SK-N-SH (cell line): ENCODE measurements at regions not wholly inside any gene's neighbourhood (a gene's known extent, or its start where the extent isn't known, plus 50 kb on each side); places are given as distances from the start of the nearest gene placed in this dataset.

Experiments
- CTCF ChIA-PET: fragments of 300-600, 350-600 bp; formaldehyde crosslinking; extraction: SDS; loops from one replicate; lab custom pipeline; 2021; lab: Yijun Ruan, JAX
- POLR2A ChIA-PET: fragments of 350-600 bp; sonication (Branson Sonifier 250); formaldehyde crosslinking; extraction: SDS; loops from one replicate; lab custom pipeline; 2020; ENCODE audit warnings: antibody characterized with exemption, inconsistent platforms; lab: Yijun Ruan, JAX
- DNase-seq: peaks from one replicate; pipeline ENCODE4 v3.0.0; 2012
- H2AFZ ChIP-seq: fragments of 200-600 bp; sonication (generic); 2 replicates; pipeline ENCODE4 v1.8.1; 2016; ENCODE audit warnings: antibody characterized with exemption, mild to moderate bottlenecking, low read depth
- H3F3A ChIP-seq: fragments of 200-600 bp; sonication (generic); replicated peaks from 2 replicates; pipeline ENCODE3; 2016; ENCODE audit warnings: antibody characterized with exemption, mild to moderate bottlenecking; ENCODE audit not compliant: insufficient read depth
- H3K27ac ChIP-seq, 2 experiments: fragments of 200-500 bp in 1 of 2; fragments of 200-600 bp in 1 of 2; sonication (Bioruptor generic) in 1 of 2; sonication (generic), shearing (Covaris generic) in 1 of 2; 2 replicates each; pipeline versions ENCODE4 v1.5.1 to v1.6.1; 2014 to 2016; ENCODE audit warnings: low read depth in 2 of 2, inconsistent platforms in 1 of 2, low read length in 1 of 2, mild to moderate bottlenecking in 1 of 2, mixed read lengths in 1 of 2
- H3K27me3 ChIP-seq: fragments of 200-600 bp; sonication (generic), shearing (Covaris generic); 2 replicates; pipeline ENCODE4 v1.6.1; 2016; ENCODE audit warnings: mixed run types; ENCODE audit not compliant: insufficient read depth
- H3K36me3 ChIP-seq, 2 experiments: fragments of 200-500 bp in 1 of 2; fragments of 200-600 bp in 1 of 2; sonication (Bioruptor generic) in 1 of 2; sonication (generic) in 1 of 2; replicated peaks in 1 of 2; 2 replicates each; pipeline versions ENCODE3 to v1.5.1; 2014 to 2016; ENCODE audit warnings: low read length in 1 of 2, mild to moderate bottlenecking in 1 of 2; ENCODE audit not compliant: insufficient read depth in 2 of 2, control insufficient read depth in 1 of 2
- H3K4me1 ChIP-seq, 2 experiments: fragments of 200-500 bp in 1 of 2; fragments of 200-600 bp in 1 of 2; sonication (Bioruptor generic) in 1 of 2; sonication (generic), shearing (Covaris generic) in 1 of 2; 2 replicates each; pipeline versions ENCODE4 v1.5.1 to v1.6.1; 2014 to 2016; ENCODE audit warnings: low read depth in 1 of 2, low read length in 1 of 2, mixed run types in 1 of 2; ENCODE audit not compliant: insufficient read depth in 2 of 2, control insufficient read depth in 1 of 2
- H3K4me2 ChIP-seq: fragments of 200-600 bp; sonication (generic), shearing (Covaris generic); 2 replicates; pipeline ENCODE4 v1.6.1; 2017; ENCODE audit warnings: mixed run types
- H3K4me3 ChIP-seq, 2 experiments: fragments of 200-500 bp in 1 of 2; fragments of 200-600 bp in 1 of 2; sonication (Bioruptor generic) in 1 of 2; sonication (generic), shearing (Covaris generic) in 1 of 2; 2 replicates each; pipeline versions ENCODE4 v1.5.1 to v1.8.1; 2014 to 2016; ENCODE audit warnings: low read depth in 2 of 2, inconsistent platforms in 1 of 2, low read length in 1 of 2, mild to moderate bottlenecking in 1 of 2, mixed read lengths in 1 of 2, moderate library complexity in 1 of 2
- H3K79me2 ChIP-seq: fragments of 200-600 bp; sonication (generic); 2 replicates; pipeline ENCODE4 v1.8.1; 2017; ENCODE audit warnings: mild to moderate bottlenecking; ENCODE audit not compliant: insufficient read depth
- H3K9ac ChIP-seq: fragments of 200-600 bp; sonication (generic); 2 replicates; pipeline ENCODE4 v1.6.1; 2017; ENCODE audit warnings: mixed run types
- H3K9me2 ChIP-seq: fragments of 200-600 bp; sonication (generic); 2 replicates; pipeline ENCODE4 v1.6.1; 2017; ENCODE audit warnings: mixed run types
- H3K9me3 ChIP-seq: fragments of 200-600 bp; sonication (generic); 2 replicates; pipeline ENCODE4 v1.6.1; 2017; ENCODE audit warnings: mixed run types, mild to moderate bottlenecking, moderate library complexity
- H4K20me1 ChIP-seq: fragments of 200-600 bp; sonication (generic); 2 replicates; pipeline ENCODE4 v1.6.1; 2017; ENCODE audit warnings: mild to moderate bottlenecking, mixed run types; ENCODE audit not compliant: insufficient read depth
- CTCF ChIP-seq: fragments of 200-600 bp; sonication (generic); IDR thresholded peaks from 2 replicates; pipeline ENCODE4 v1.6.1; 2017; ENCODE audit warnings: antibody characterized with exemption, mild to moderate bottlenecking, moderate library complexity
- ELF1 ChIP-seq: IDR thresholded peaks from 2 replicates; pipeline ENCODE4 v1.4.0; 2012
- EP300 ChIP-seq, 2 experiments: IDR thresholded peaks; 2 replicates each; pipeline versions ENCODE4 v1.4.0 to v1.6.1; 2012; ENCODE audit warnings: borderline replicate concordance in 1 of 2, low read depth in 1 of 2, low read length in 1 of 2
- FOSL2 ChIP-seq: IDR thresholded peaks from 2 replicates; pipeline ENCODE4 v1.4.0; 2012; ENCODE audit warnings: low read depth, mild to moderate bottlenecking, moderate library complexity, borderline replicate concordance
- IRF3 ChIP-seq: fragments of 150-350 bp; IDR thresholded peaks from 2 replicates; pipeline ENCODE4 v1.6.1; 2016; ENCODE audit warnings: mild to moderate bottlenecking, low read depth, low read length
- MAX ChIP-seq: IDR thresholded peaks from 2 replicates; pipeline ENCODE4 v1.4.0; 2012; ENCODE audit warnings: low read depth
- MEF2A ChIP-seq: IDR thresholded peaks from 2 replicates; pipeline ENCODE4 v1.4.0; 2012; ENCODE audit warnings: low read depth, borderline replicate concordance
- MXI1 ChIP-seq: IDR thresholded peaks from 2 replicates; pipeline ENCODE4 v1.6.1; 2012; ENCODE audit warnings: mild to moderate bottlenecking, low read depth, low read length, improper control_type of control experiment
- NFIC ChIP-seq: IDR thresholded peaks from 2 replicates; pipeline ENCODE4 v1.4.0; 2012; ENCODE audit warnings: borderline replicate concordance
- NRF1 ChIP-seq: IDR thresholded peaks from 2 replicates; pipeline ENCODE4 v1.6.1; 2012; ENCODE audit warnings: low read depth, mild to moderate bottlenecking, low read length
- PBX3 ChIP-seq: IDR thresholded peaks from 2 replicates; pipeline ENCODE4; 2012
- POLR2AphosphoS5 ChIP-seq: IDR thresholded peaks from 2 replicates; pipeline ENCODE4 v1.6.1; 2012; ENCODE audit warnings: low read depth, low read length
- RCOR1 ChIP-seq: fragments of 150-350 bp; IDR thresholded peaks from 2 replicates; pipeline ENCODE4 v1.6.1; 2017; ENCODE audit warnings: antibody characterized with exemption, low read length
- SMC3 ChIP-seq: IDR thresholded peaks from 2 replicates; pipeline ENCODE4 v1.6.1; 2012; ENCODE audit warnings: low read depth, low read length, improper control_type of control experiment
- TAF1 ChIP-seq: IDR thresholded peaks from 2 replicates; pipeline ENCODE4 v1.6.1; 2012; ENCODE audit warnings: low read depth, mild to moderate bottlenecking, low read length, moderate library complexity, borderline replicate concordance
- TCF12 ChIP-seq: IDR thresholded peaks from 2 replicates; pipeline ENCODE4 v1.4.0; 2012
- USF1 ChIP-seq: IDR thresholded peaks from 2 replicates; pipeline ENCODE4 v1.4.0; 2012; ENCODE audit warnings: low read depth, borderline replicate concordance
- USF2 ChIP-seq: fragments of 150-350 bp; IDR thresholded peaks from 2 replicates; pipeline ENCODE4 v1.6.1; 2017; ENCODE audit warnings: antibody characterized with exemption, low read length, low read depth, borderline replicate concordance
- ZBTB33 ChIP-seq: IDR thresholded peaks from 2 replicates; pipeline ENCODE4 v1.4.0; 2012; ENCODE audit warnings: low read depth, borderline replicate concordance
- WGBS: methylation state at CpG from one replicate; pipeline ENCODE4 v1.1.6; 2017; ENCODE audit warnings: low lambda C conversion rate; 5-methylcytosine and 5-hydroxymethylcytosine counted together

GRCh38 chr2:37836270-37836669 is 88.8 kb upstream of the RMDN2 start:
- H3F3A ChIP-seq, result no peaks in the 10 kb centered on the region
- ChIA-PET CTCF (interaction anchor here (0.9 to 18.8 kb wide), 7 partner anchors 10 to 668 kb away, joined by 3 to 247 read pairs (median 5); no protein-coding TSS in a partner anchor), POLR2A (no interaction called here)
- no peaks in the 10 kb centered on the region for H3K27me3 ChIP-seq
- H3K36me3 ChIP-seq, result no peaks in the 10 kb centered on the region
- H3K27ac ChIP-seq, result no peak overlapping the region
- WGBS, result 95% methylated on average over 3 of the region's 3 CpGs
- H3K9me3 ChIP-seq, result no peaks in the 10 kb centered on the region
- no peak overlapping the region for H3K4me3 ChIP-seq
- peaks cover 0 to 27% of the 10 kb centered on the region in 2 experiments; a peak in 3 of 4 replicates for H3K4me1 ChIP-seq
- H3K79me2 ChIP-seq, result no peaks in the 10 kb centered on the region
- no peaks in the 10 kb centered on the region for H4K20me1 ChIP-seq
- no peak overlapping the region for H3K4me2 ChIP-seq
- H3K9me2 ChIP-seq, result no peaks in the 10 kb centered on the region
- TF ChIP-seq ZBTB33 (no peak), IRF3 (no peak), NFIC (no peak), USF1 (no peak), PBX3 (no peak), RCOR1 (no peak), SMC3 (no peak), CTCF (no peak), EP300 (IDR thresholded peaks at IDR 0.05; ENCODE audit: borderline replicate concordance in 1 of 2, low read depth in 1 of 2, low read length in 1 of 2) (no peak), ELF1 (no peak), MXI1 (no peak), MEF2A (no peak), FOSL2 (no peak), NRF1 (no peak), POLR2AphosphoS5 (no peak), TAF1 (no peak), MAX (no peak), TCF12 (no peak), USF2 (no peak)
- no peak overlapping the region for H3K9ac ChIP-seq
- no peak for DNase-seq
- H2AFZ ChIP-seq, result no peak overlapping the region
